Neural crest cell (in vitro differentiated cells): ENCODE measurements at regions not wholly inside any gene's neighbourhood (a gene's known extent, or its start where the extent isn't known, plus 50 kb on each side); places are given as distances from the start of the nearest gene placed in this dataset.

ENCODE experiments used
- DNase-seq: peaks from one replicate; pipeline ENCODE4 v3.0.0; 2021; ENCODE audit warnings: low read depth, mixed read lengths, low spot score
- H3K27ac Mint-ChIP-seq: one replicate; pipeline ENCODE4 v1.8.0; 2021; ENCODE audit warnings: mild to moderate bottlenecking, mixed read lengths; ENCODE audit not compliant: unreplicated experiment
- H3K27me3 Mint-ChIP-seq: 2 replicates; pipeline ENCODE4 v1.8.0; 2021; ENCODE audit warnings: low read depth, mild to moderate bottlenecking, mixed read lengths
- H3K36me3 Mint-ChIP-seq: 2 replicates; pipeline ENCODE4 v1.8.0; 2021; ENCODE audit warnings: low read depth, mild to moderate bottlenecking, mixed read lengths
- H3K4me1 Mint-ChIP-seq: 2 replicates; pipeline ENCODE4 v1.8.0; 2021; ENCODE audit warnings: mixed read lengths
- H3K4me3 Mint-ChIP-seq: one replicate; pipeline ENCODE4 v1.8.0; 2021; ENCODE audit warnings: mild to moderate bottlenecking, mixed read lengths
- H3K9me3 Mint-ChIP-seq: 2 replicates; pipeline ENCODE4 v1.8.0; 2021; ENCODE audit warnings: mixed read lengths
- TF ChIP-seq, protein P1 (sequence below): fragments of 200-600 bp; sonication (generic); conservative IDR thresholded peaks from 2 replicates; pipeline ENCODE4 v1.5.0; 2021; ENCODE audit warnings: antibody characterized with exemption, mild to moderate bottlenecking

DNA sequence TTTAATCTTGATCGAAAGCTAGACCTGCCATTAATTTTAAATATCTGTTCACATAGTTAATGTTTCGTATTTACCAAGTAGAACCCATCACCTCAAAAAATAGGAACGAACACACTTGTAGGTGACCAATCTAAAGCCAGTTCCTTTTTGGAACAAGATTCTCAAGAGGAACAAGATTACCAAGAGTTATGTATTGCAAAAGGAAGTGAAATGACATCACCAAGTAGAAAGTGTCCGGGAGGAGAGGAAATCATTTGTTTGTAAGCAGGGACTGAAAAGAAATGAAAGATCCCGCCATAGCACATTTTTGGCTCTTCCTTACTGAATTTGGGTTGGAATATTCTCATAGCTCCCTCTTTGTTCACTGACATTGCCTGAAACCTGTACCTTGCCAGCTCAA is 1200.5 kb downstream of the SORCS1 start:
- no peak overlapping the region for H3K4me3 Mint-ChIP-seq
- H3K4me1 Mint-ChIP-seq = peaks cover 14% of the 10 kb centered on the region
- H3K27ac Mint-ChIP-seq = no peak overlapping the region
- no peak for DNase-seq
- no peaks in the 10 kb centered on the region for H3K9me3 Mint-ChIP-seq
- no peaks in the 10 kb centered on the region for H3K36me3 Mint-ChIP-seq
- TF ChIP-seq, protein P1, sequence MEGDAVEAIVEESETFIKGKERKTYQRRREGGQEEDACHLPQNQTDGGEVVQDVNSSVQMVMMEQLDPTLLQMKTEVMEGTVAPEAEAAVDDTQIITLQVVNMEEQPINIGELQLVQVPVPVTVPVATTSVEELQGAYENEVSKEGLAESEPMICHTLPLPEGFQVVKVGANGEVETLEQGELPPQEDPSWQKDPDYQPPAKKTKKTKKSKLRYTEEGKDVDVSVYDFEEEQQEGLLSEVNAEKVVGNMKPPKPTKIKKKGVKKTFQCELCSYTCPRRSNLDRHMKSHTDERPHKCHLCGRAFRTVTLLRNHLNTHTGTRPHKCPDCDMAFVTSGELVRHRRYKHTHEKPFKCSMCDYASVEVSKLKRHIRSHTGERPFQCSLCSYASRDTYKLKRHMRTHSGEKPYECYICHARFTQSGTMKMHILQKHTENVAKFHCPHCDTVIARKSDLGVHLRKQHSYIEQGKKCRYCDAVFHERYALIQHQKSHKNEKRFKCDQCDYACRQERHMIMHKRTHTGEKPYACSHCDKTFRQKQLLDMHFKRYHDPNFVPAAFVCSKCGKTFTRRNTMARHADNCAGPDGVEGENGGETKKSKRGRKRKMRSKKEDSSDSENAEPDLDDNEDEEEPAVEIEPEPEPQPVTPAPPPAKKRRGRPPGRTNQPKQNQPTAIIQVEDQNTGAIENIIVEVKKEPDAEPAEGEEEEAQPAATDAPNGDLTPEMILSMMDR = no peak
- H3K27me3 Mint-ChIP-seq = peaks cover 2% of the 10 kb centered on the region

DNA sequence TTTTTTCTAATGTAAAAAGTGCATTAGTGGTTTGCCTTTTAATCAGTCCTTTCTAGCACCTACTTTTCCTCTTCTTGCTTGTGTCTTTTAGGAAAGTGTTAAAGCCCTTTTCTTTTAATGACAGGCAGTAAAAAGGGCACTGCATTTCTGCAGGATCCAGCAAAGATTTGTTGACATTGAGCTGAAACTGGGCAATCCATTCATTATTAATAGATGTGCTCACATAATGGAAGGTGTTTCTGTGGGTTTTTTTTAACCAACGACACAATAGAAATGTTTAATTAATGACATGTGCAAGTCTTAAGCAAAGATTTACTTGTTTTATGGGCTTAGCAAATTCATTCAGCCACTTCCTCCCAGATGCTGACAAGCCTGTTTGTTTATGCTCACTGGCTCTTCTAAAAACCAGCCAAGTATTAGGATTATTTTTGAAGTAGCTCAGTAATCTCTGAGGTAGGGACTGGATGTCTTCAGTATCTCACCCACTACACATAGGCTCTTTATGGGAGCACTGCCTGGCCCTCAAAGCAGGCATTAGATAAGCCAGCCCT is 1201.1 kb downstream of the SORCS1 start:
- Mint-ChIP-seq H3K36me3 (no peaks in the 10 kb centered on the region), H3K27ac (no peak overlapping the region), H3K4me1 (peaks cover 14% of the 10 kb centered on the region), H3K9me3 (no peaks in the 10 kb centered on the region), H3K4me3 (no peak overlapping the region), H3K27me3 (peaks cover 2% of the 10 kb centered on the region)
- no peak for DNase-seq
- TF ChIP-seq, protein P1 = no peak

DNA sequence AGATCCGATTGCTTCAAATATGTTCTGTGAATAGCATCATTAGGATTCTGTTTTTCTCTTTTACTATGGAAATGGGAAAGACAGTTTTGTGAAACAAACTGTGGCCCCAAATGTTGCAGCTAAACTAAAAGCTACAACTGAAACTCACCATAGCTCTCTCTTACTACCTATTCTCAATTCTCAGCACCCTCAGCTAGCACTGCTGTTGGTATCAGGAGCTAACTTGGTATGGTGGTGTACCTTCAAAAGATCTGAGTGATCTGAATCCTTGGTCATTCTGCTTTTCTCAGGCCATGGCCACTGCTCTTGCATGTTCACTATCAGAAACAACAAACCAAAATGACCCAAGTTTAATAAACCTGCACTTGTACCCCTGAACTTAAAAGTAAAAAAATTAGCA is 1208.0 kb downstream of the SORCS1 start:
- H3K9me3 Mint-ChIP-seq = no peaks in the 10 kb centered on the region

DNA sequence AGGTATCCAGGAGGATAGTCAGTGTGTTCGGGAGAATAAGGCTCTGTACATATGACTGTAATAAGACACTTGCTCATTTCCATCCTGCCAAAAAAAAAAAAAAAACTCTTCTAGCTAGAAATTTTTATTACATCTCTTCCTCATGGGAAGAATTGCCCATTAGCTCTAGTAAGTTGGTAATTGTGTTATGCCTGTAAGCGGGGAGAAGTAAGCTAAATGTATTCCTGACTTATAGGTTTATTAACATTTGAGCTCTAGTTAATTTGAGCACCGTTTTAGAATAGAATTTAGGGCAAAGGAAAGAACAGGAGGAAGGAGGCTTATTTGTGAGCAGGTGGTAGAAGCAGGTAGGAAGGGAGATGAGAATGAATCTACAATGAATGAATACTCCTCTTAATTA is 1210.6 kb downstream of the SORCS1 start:
- no peak for DNase-seq
- Mint-ChIP-seq H3K36me3 (no peaks in the 10 kb centered on the region), H3K4me1 (peaks cover 16% of the 10 kb centered on the region), H3K9me3 (no peaks in the 10 kb centered on the region), H3K27ac (no peak overlapping the region), H3K27me3 (no peaks in the 10 kb centered on the region), H3K4me3 (no peak overlapping the region)
- TF ChIP-seq, protein P1 = no peak

More for the DNA sequence above, 1208.0 kb downstream of the SORCS1 start:
- H3K4me3 Mint-ChIP-seq = no peak overlapping the region
- H3K4me1 Mint-ChIP-seq = peaks cover 12% of the 10 kb centered on the region
- H3K36me3 Mint-ChIP-seq = no peaks in the 10 kb centered on the region
- H3K27me3 Mint-ChIP-seq = no peaks in the 10 kb centered on the region
- DNase-seq = no peak
- TF ChIP-seq, protein P1 = no peak
- H3K27ac Mint-ChIP-seq = no peak overlapping the region

DNA sequence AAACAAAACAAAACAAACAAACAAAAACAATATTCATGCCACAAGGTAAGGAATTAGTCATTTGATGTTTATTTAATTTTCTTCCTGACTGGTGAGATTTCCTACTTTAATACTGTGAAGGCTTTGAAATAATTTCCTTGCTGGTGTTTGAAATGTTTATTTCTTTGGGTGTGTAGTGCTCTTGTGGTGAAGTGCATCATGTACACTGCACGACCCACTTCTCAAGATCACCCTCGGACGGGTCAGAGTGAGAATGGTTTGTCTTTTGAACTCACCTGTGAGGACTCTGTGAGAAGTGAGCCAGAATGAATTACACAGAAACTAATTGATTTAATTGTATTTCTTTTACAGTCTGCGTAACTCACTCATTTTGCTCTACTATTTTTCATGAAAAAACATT is 1211.5 kb downstream of the SORCS1 start:
- H3K9me3 Mint-ChIP-seq = no peaks in the 10 kb centered on the region
- H3K4me1 Mint-ChIP-seq = peaks cover 16% of the 10 kb centered on the region
- no peak for DNase-seq
- no peak overlapping the region for H3K4me3 Mint-ChIP-seq
- no peak overlapping the region for H3K27ac Mint-ChIP-seq
- H3K36me3 Mint-ChIP-seq = no peaks in the 10 kb centered on the region
- TF ChIP-seq, protein P1 = no peak
- H3K27me3 Mint-ChIP-seq = no peaks in the 10 kb centered on the region
